ENCODE measurements at regions not wholly inside any gene's neighbourhood (a gene's known extent, or its start where the extent isn't known, plus 50 kb on each side); places are given as distances from the start of the nearest gene placed in this dataset.

DNA sequence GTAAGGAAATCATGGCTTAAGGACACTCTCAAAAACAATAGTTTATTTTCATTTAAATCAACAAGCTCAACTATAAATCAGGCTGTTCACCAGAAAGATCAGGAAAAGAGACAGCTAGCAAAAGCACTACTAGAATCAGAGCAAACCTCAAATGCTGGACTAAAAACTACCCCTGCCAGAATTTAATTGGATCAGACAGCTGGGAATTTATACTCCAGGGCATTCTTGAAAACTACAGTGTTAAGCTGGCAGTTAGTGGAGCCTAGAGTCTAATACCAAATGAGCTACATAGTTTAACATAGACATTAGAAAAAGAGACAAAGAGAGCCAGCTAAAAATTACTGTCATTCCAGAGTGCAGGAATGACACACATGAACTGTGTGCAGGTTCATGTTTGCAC lies 1016.4 kb upstream of the CRIM1 start:
- H3K9me3 ChIP-seq (ENCODE audit: insufficient read depth, low read length) = no peaks in the 10 kb centered on the region
- H3K27ac ChIP-seq (ENCODE audit: low read depth, low read length) = no peak overlapping the region
- no peaks in the 10 kb centered on the region for H3K79me2 ChIP-seq (ENCODE audit: insufficient read depth, low read length)
- no peak overlapping the region for H2AFZ ChIP-seq (ENCODE audit: low read depth, low read length, severe bottlenecking)
- no peak overlapping the region for H3K4me3 ChIP-seq (ENCODE audit: insufficient read depth, low read length, poor library complexity, severe bottlenecking)
- no peak overlapping the region for H3K4me2 ChIP-seq (ENCODE audit: low read depth, low read length, poor library complexity, severe bottlenecking)
- no peaks in the 10 kb centered on the region for H3K27me3 ChIP-seq (ENCODE audit: low read length)
- H3K9me2 ChIP-seq (replicated peaks; ENCODE audit: insufficient read depth, low read length) = no peaks in the 10 kb centered on the region
- no peaks in the 10 kb centered on the region for H3F3A ChIP-seq (ENCODE audit: insufficient read depth)
- no peak overlapping the region for H3K9ac ChIP-seq (ENCODE audit: low read length)
- no peaks in the 10 kb centered on the region for H3K36me3 ChIP-seq (ENCODE audit: low read length)
- no peaks in the 10 kb centered on the region for H4K20me1 ChIP-seq (ENCODE audit: low read depth, low read length)
- TF ChIP-seq, protein P1, sequence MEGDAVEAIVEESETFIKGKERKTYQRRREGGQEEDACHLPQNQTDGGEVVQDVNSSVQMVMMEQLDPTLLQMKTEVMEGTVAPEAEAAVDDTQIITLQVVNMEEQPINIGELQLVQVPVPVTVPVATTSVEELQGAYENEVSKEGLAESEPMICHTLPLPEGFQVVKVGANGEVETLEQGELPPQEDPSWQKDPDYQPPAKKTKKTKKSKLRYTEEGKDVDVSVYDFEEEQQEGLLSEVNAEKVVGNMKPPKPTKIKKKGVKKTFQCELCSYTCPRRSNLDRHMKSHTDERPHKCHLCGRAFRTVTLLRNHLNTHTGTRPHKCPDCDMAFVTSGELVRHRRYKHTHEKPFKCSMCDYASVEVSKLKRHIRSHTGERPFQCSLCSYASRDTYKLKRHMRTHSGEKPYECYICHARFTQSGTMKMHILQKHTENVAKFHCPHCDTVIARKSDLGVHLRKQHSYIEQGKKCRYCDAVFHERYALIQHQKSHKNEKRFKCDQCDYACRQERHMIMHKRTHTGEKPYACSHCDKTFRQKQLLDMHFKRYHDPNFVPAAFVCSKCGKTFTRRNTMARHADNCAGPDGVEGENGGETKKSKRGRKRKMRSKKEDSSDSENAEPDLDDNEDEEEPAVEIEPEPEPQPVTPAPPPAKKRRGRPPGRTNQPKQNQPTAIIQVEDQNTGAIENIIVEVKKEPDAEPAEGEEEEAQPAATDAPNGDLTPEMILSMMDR (IDR thresholded peaks at IDR 0.05; ENCODE audit: insufficient read depth, low read length, poor library complexity, severe bottlenecking) = no peak
- no peak for TF ChIP-seq EZH2phosphoT487 (conservative IDR thresholded peaks at IDR 0.05; ENCODE audit: low read length)

DNA sequence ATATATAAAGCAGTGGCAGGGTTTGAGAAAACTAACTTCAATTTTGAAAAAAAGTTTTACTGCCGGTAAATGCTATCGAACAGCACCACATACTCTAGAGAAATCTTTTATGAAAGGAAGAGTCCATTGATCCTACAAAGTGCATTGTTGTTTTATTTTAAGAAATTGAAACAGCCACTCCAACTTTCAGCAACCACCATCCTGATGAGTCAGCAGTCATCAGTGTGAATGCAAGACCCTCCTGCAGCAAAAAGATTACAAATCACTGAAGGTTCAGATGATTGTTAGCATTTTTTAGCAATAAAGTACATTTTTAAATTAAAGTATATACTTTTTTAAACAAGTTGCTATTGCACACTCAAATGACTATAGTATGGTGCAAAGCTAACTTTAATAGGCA lies 1017.7 kb upstream of the CRIM1 start:
- H3K4me2 ChIP-seq (ENCODE audit: low read depth, low read length, poor library complexity, severe bottlenecking) = no peak overlapping the region

DNA sequence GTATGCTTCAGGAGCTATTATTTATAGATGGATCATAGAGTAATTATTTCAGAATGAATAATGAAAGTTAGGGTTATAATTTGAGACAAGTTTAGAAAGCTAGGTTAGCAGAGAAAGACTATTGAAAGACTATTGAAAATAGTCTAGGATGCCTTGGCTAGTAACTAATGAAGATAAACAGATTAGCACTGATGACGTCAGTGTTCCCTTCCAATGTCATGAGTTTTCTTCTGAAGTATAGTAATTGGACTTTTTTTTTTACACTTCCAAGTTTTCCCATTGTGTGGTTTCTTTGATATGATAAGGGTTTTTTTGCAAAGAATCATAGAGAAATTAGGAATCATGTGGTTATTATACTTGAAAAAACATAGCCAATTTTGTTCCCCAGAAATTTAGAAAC lies 1041.5 kb upstream of the CRIM1 start:
- no peaks in the 10 kb centered on the region for H3K9me2 ChIP-seq (replicated peaks; ENCODE audit: insufficient read depth, low read length)
- H4K20me1 ChIP-seq (ENCODE audit: low read depth, low read length) = no peaks in the 10 kb centered on the region
- TF ChIP-seq, protein P1 (IDR thresholded peaks at IDR 0.05; ENCODE audit: insufficient read depth, low read length, poor library complexity, severe bottlenecking) = no peak
- TF ChIP-seq EZH2phosphoT487 (conservative IDR thresholded peaks at IDR 0.05; ENCODE audit: low read length) = no peak
- no peaks in the 10 kb centered on the region for H3K9me3 ChIP-seq (ENCODE audit: insufficient read depth, low read length)
- no peaks in the 10 kb centered on the region for H3K36me3 ChIP-seq (ENCODE audit: low read length)
- H3K4me2 ChIP-seq (ENCODE audit: low read depth, low read length, poor library complexity, severe bottlenecking) = no peak overlapping the region
- no peaks in the 10 kb centered on the region for H3K27me3 ChIP-seq (ENCODE audit: low read length)
- H3K79me2 ChIP-seq (ENCODE audit: insufficient read depth, low read length) = no peaks in the 10 kb centered on the region
- no peak overlapping the region for H3K9ac ChIP-seq (ENCODE audit: low read length)
- no peak overlapping the region for H3K27ac ChIP-seq (ENCODE audit: low read depth, low read length)
- no peaks in the 10 kb centered on the region for H3F3A ChIP-seq (ENCODE audit: insufficient read depth)
- no peak overlapping the region for H3K4me3 ChIP-seq (ENCODE audit: insufficient read depth, low read length, poor library complexity, severe bottlenecking)
- no peak overlapping the region for H2AFZ ChIP-seq (ENCODE audit: low read depth, low read length, severe bottlenecking)

More for the DNA sequence above, 1017.7 kb upstream of the CRIM1 start:
- Histone ChIP-seq H3K27ac (ENCODE audit: low read depth, low read length) (no peak overlapping the region), H3K9ac (ENCODE audit: low read length) (no peak overlapping the region), H3K27me3 (ENCODE audit: low read length) (no peaks in the 10 kb centered on the region), H4K20me1 (ENCODE audit: low read depth, low read length) (no peaks in the 10 kb centered on the region), H3K36me3 (ENCODE audit: low read length) (no peaks in the 10 kb centered on the region), H2AFZ (ENCODE audit: low read depth, low read length, severe bottlenecking) (no peak overlapping the region), H3K9me2 (replicated peaks; ENCODE audit: insufficient read depth, low read length) (no peaks in the 10 kb centered on the region), H3F3A (ENCODE audit: insufficient read depth) (no peaks in the 10 kb centered on the region), H3K4me3 (ENCODE audit: insufficient read depth, low read length, poor library complexity, severe bottlenecking) (no peak overlapping the region), H3K9me3 (ENCODE audit: insufficient read depth, low read length) (no peaks in the 10 kb centered on the region), H3K79me2 (ENCODE audit: insufficient read depth, low read length) (no peaks in the 10 kb centered on the region)
- TF ChIP-seq EZH2phosphoT487 (conservative IDR thresholded peaks at IDR 0.05; ENCODE audit: low read length) = no peak
- TF ChIP-seq, protein P1 (IDR thresholded peaks at IDR 0.05; ENCODE audit: insufficient read depth, low read length, poor library complexity, severe bottlenecking) = no peak

Measured in SU-DHL-6 (cell line).